ENCODE measurements at regions not wholly inside any gene's neighbourhood (a gene's known extent, or its start where the extent isn't known, plus 50 kb on each side); places are given as distances from the start of the nearest gene placed in this dataset.

- no peak for DNase-seq (ENCODE audit: low read depth in 4 of 4, low spot score in 3 of 4)
Measured at GRCh38 chr9:28662675-28663074, 1089.4 kb upstream of the C9orf72 start.

GRCh38 chr9:28668158-28668557 is 1094.9 kb upstream of the C9orf72 start:
- no peak for DNase-seq (ENCODE audit: low read depth in 4 of 4, low spot score in 3 of 4)

- no peak for DNase-seq (ENCODE audit: low read depth in 4 of 4, low spot score in 3 of 4)
Measured at GRCh38 chr9:28671000-28671399, 1097.7 kb upstream of the C9orf72 start.

- DNase-seq (ENCODE audit: low read depth in 4 of 4, low spot score in 3 of 4), result no peak
Measured at GRCh38 chr9:28678097-28678496, 1104.8 kb upstream of the C9orf72 start.

- peak in 1 of 4 donors; percentile 15 for DNase-seq (ENCODE audit: low read depth in 4 of 4, low spot score in 3 of 4)
Measured at GRCh38 chr9:28688172-28688571, 1114.9 kb upstream of the C9orf72 start.

- no peak for DNase-seq (ENCODE audit: low read depth in 4 of 4, low spot score in 3 of 4)
Measured at GRCh38 chr9:28692012-28692411, 1118.7 kb upstream of the C9orf72 start.

GRCh38 chr9:28696960-28697359 is 1123.7 kb upstream of the C9orf72 start:
- DNase-seq (ENCODE audit: low read depth in 4 of 4, low spot score in 3 of 4), result no peak

- DNase-seq (ENCODE audit: low read depth in 4 of 4, low spot score in 3 of 4), result no peak
Measured at GRCh38 chr9:28699632-28700031, 1126.4 kb upstream of the C9orf72 start.

GRCh38 chr9:28707616-28708015 is 1134.3 kb upstream of the C9orf72 start:
- no peak for DNase-seq (ENCODE audit: low read depth in 4 of 4, low spot score in 3 of 4)

- DNase-seq (ENCODE audit: low read depth in 4 of 4, low spot score in 3 of 4), result no peak
Measured at GRCh38 chr9:28714188-28714587, 1140.9 kb upstream of the C9orf72 start.

- DNase-seq (ENCODE audit: low read depth in 4 of 4, low spot score in 3 of 4), result no peak
Measured at GRCh38 chr9:28718226-28718625, 1144.9 kb upstream of the C9orf72 start.

GRCh38 chr9:28720746-28721145 is 1147.5 kb upstream of the C9orf72 start:
- DNase-seq (ENCODE audit: low read depth in 4 of 4, low spot score in 3 of 4), result no peak

GRCh38 chr9:28730111-28730510 is 1156.8 kb upstream of the C9orf72 start:
- DNase-seq (ENCODE audit: low read depth in 4 of 4, low spot score in 3 of 4), result no peak

- no peak for DNase-seq (ENCODE audit: low read depth in 4 of 4, low spot score in 3 of 4)
Measured at GRCh38 chr9:28735738-28736342, 1162.6 kb upstream of the C9orf72 start.

GRCh38 chr9:28741459-28741858 is 1168.2 kb upstream of the C9orf72 start:
- DNase-seq (ENCODE audit: low read depth in 4 of 4, low spot score in 3 of 4), result no peak

- no peak for DNase-seq (ENCODE audit: low read depth in 4 of 4, low spot score in 3 of 4)
Measured at GRCh38 chr9:28747351-28747985, 1174.2 kb upstream of the C9orf72 start.

GRCh38 chr9:28750136-28750535 is 1176.9 kb upstream of the C9orf72 start:
- DNase-seq (ENCODE audit: low read depth in 4 of 4, low spot score in 3 of 4), result no peak

- no peak for DNase-seq (ENCODE audit: low read depth in 4 of 4, low spot score in 3 of 4)
Measured at GRCh38 chr9:28758341-28758740, 1185.1 kb upstream of the C9orf72 start.

- no peak for DNase-seq (ENCODE audit: low read depth in 4 of 4, low spot score in 3 of 4)
Measured at GRCh38 chr9:28758971-28759370, 1185.7 kb upstream of the C9orf72 start.

GRCh38 chr9:28762167-28762566 is 1188.9 kb upstream of the C9orf72 start:
- no peak for DNase-seq (ENCODE audit: low read depth in 4 of 4, low spot score in 3 of 4)

GRCh38 chr9:28764532-28764931 is 1191.3 kb upstream of the C9orf72 start:
- DNase-seq (ENCODE audit: low read depth in 4 of 4, low spot score in 3 of 4), result no peak

GRCh38 chr9:28770226-28770625 is 1196.9 kb upstream of the C9orf72 start:
- no peak for DNase-seq (ENCODE audit: low read depth in 4 of 4, low spot score in 3 of 4)

- DNase-seq (ENCODE audit: low read depth in 4 of 4, low spot score in 3 of 4), result no peak
Measured at GRCh38 chr9:28770827-28771226, 1197.5 kb upstream of the C9orf72 start.

All from left renal pelvis (tissue), 4 donors.